GM23338 (cell line): ENCODE measurements at regions not wholly inside any gene's neighbourhood (a gene's known extent, or its start where the extent isn't known, plus 50 kb on each side); places are given as distances from the start of the nearest gene placed in this dataset.

Experiments used
- ATAC-seq: fragments of 200-7000 bp; cut with Tn5 transposase; 3 replicates; pipeline ENCODE4 v1.9.1; 2020
- DNase-seq: peaks from one replicate; pipeline ENCODE4 v3.0.0-alpha.2; 2015; ENCODE audit warnings: low spot score
- H2AFZ ChIP-seq: fragments of 200-600 bp; sonication (generic); 2 replicates; pipeline ENCODE4 v1.8.0; 2016; ENCODE audit warnings: antibody characterized with exemption, mild to moderate bottlenecking, moderate library complexity
- H3F3A ChIP-seq: fragments of 200-600 bp; sonication (generic); replicated peaks from 2 replicates; pipeline ENCODE4 v1.8.0; 2017; ENCODE audit warnings: antibody characterized with exemption, mixed run types, low read depth
- H3K27ac ChIP-seq: fragments of 200-600 bp; sonication (generic); 2 replicates; pipeline ENCODE4 v1.6.1; 2016; ENCODE audit warnings: low read depth
- H3K27me3 ChIP-seq: fragments of 200-600 bp; sonication (generic); 2 replicates; pipeline ENCODE4 v1.8.0; 2016; ENCODE audit warnings: mild to moderate bottlenecking, mixed run types, moderate library complexity; ENCODE audit not compliant: insufficient read depth
- H3K36me3 ChIP-seq: fragments of 200-600 bp; sonication (generic); 2 replicates; pipeline ENCODE4 v1.8.0; 2016; ENCODE audit warnings: mild to moderate bottlenecking; ENCODE audit not compliant: insufficient read depth
- H3K4me1 ChIP-seq: fragments of 200-600 bp; sonication (generic); 2 replicates; pipeline ENCODE4 v1.8.0; 2016; ENCODE audit warnings: mild to moderate bottlenecking, moderate library complexity; ENCODE audit not compliant: insufficient read depth
- H3K4me2 ChIP-seq: fragments of 200-600 bp; sonication (generic); 2 replicates; pipeline ENCODE4 v1.7.1; 2017; ENCODE audit warnings: mixed run types
- H3K4me3 ChIP-seq: fragments of 200-600 bp; sonication (generic); 2 replicates; pipeline ENCODE4 v1.6.1; 2016; ENCODE audit warnings: mixed run types
- H3K79me2 ChIP-seq: fragments of 200-600 bp; sonication (generic); replicated peaks from 2 replicates; pipeline ENCODE4 v1.8.0; 2017; ENCODE audit warnings: mild to moderate bottlenecking; ENCODE audit not compliant: insufficient read depth
- H3K9me2 ChIP-seq: fragments of 200-600 bp; sonication (generic); 2 replicates; pipeline ENCODE4 v1.8.0; 2017; ENCODE audit not compliant: insufficient read depth
- H4K20me1 ChIP-seq: fragments of 200-600 bp; sonication (generic); replicated peaks from 2 replicates; pipeline ENCODE4 v1.8.0; 2017; ENCODE audit warnings: mild to moderate bottlenecking; ENCODE audit not compliant: insufficient read depth
- H3K27ac Mint-ChIP-seq: 2 replicates; pipeline ENCODE4 v1.8.0; 2020; ENCODE audit warnings: inconsistent platforms, mild to moderate bottlenecking, moderate library complexity, mixed read lengths
- H3K27me3 Mint-ChIP-seq: 3 replicates; pipeline ENCODE4 v1.8.0; 2022; ENCODE audit warnings: low read depth, mild to moderate bottlenecking, moderate library complexity, mixed read lengths, inconsistent platforms; ENCODE audit not compliant: insufficient read depth, poor library complexity
- H3K36me3 Mint-ChIP-seq: 3 replicates; pipeline ENCODE4 v1.8.0; 2021; ENCODE audit warnings: low read depth, mild to moderate bottlenecking, inconsistent platforms, moderate library complexity, mixed read lengths
- H3K4me1 Mint-ChIP-seq: 3 replicates; pipeline ENCODE4 v1.8.0; 2020; ENCODE audit warnings: mild to moderate bottlenecking, inconsistent platforms, mixed read lengths
- H3K4me3 Mint-ChIP-seq: 3 replicates; pipeline ENCODE4 v1.8.0; 2021; ENCODE audit warnings: moderate library complexity, mild to moderate bottlenecking, inconsistent platforms, mixed read lengths
- H3K9me3 Mint-ChIP-seq: 3 replicates; pipeline ENCODE4 v1.8.0; 2020; ENCODE audit warnings: moderate library complexity, mild to moderate bottlenecking, inconsistent platforms, mixed read lengths
- CREB1 ChIP-seq: fragments of 250-450 bp; sonication (Bioruptor Pico); IDR thresholded peaks from 2 replicates; pipeline ENCODE4 v1.5.0; 2020; ENCODE audit warnings: low read depth, mild to moderate bottlenecking, moderate library complexity
- CTCF ChIP-seq, 2 experiments: fragments of 200-600 bp in 1 of 2; sonication (generic) in 1 of 2; conservative IDR thresholded peaks; 2 replicates each; pipeline versions ENCODE4 v1.5.1 to v1.6.1; 2016 to 2017; ENCODE audit warnings: antibody characterized with exemption in 2 of 2, low read depth in 2 of 2, mild to moderate bottlenecking in 2 of 2, moderate library complexity in 1 of 2
- EZH2 ChIP-seq: fragments of 200-600 bp; sonication (generic); IDR thresholded peaks from one replicate; pipeline ENCODE4 v1.8.0; 2017; ENCODE audit warnings: antibody characterized with exemption, mild to moderate bottlenecking, low read depth; ENCODE audit not compliant: unreplicated experiment
- EZH2phosphoT487 ChIP-seq: fragments of 200-600 bp; sonication (generic); IDR thresholded peaks from one replicate; pipeline ENCODE4 v1.8.1; 2018; ENCODE audit warnings: antibody characterized with exemption; ENCODE audit not compliant: unreplicated experiment
- JUNB ChIP-seq: IDR thresholded peaks from one replicate; pipeline ENCODE4 v1.6.1; 2016; ENCODE audit warnings: antibody characterized with exemption; ENCODE audit not compliant: unreplicated experiment
- NANOG ChIP-seq: IDR thresholded peaks from 2 replicates; pipeline ENCODE4 v1.6.1; 2016; ENCODE audit warnings: antibody characterized with exemption, borderline replicate concordance
- ZNF114 ChIP-seq: fragments of 250-450 bp; sonication (Bioruptor Pico); IDR thresholded peaks from 2 replicates; pipeline ENCODE4 v1.5.0; 2020; ENCODE audit warnings: mild to moderate bottlenecking, moderate library complexity
- ZNF331 ChIP-seq: fragments of 250-450 bp; sonication (Bioruptor Pico); IDR thresholded peaks from 2 replicates; pipeline ENCODE4 v1.5.0; 2020; ENCODE audit warnings: low read depth, mild to moderate bottlenecking, moderate library complexity
- ZNF462 ChIP-seq: fragments of 250-450 bp; sonication (Bioruptor Pico); IDR thresholded peaks from 2 replicates; pipeline ENCODE4 v1.5.0; 2020; ENCODE audit warnings: mild to moderate bottlenecking, moderate library complexity
- TF ChIP-seq, protein P1 (sequence below): IDR thresholded peaks from one replicate; pipeline ENCODE4 v1.6.1; 2018; ENCODE audit warnings: antibody characterized with exemption; ENCODE audit not compliant: unreplicated experiment
- TF ChIP-seq, protein P2 (sequence below): IDR thresholded peaks from 2 replicates; pipeline ENCODE4 v1.6.1; 2016; ENCODE audit warnings: antibody characterized with exemption

- Mint-ChIP-seq H3K4me1 (peaks cover 7% of the 10 kb centered on the region; the same call in 2 of the 3 replicates), H3K27ac (no peak overlapping the region), H3K36me3 (peaks cover 8% of the 10 kb centered on the region; the same call in 2 of the 3 replicates), H3K4me3 (no peak overlapping the region), H3K9me3 (peaks cover 11% of the 10 kb centered on the region; the same call in 2 of the 3 replicates), H3K27me3 (peaks cover 8% of the 10 kb centered on the region)
- Histone ChIP-seq H3K27ac (no peak overlapping the region), H4K20me1 (no peaks in the 10 kb centered on the region), H3F3A (no peaks in the 10 kb centered on the region), H3K4me2 (no peak overlapping the region), H3K4me1 (peaks cover 7% of the 10 kb centered on the region), H3K27me3 (no peaks in the 10 kb centered on the region), H3K4me3 (no peak overlapping the region), H2AFZ (peak overlapping the region; percentile 38; the same call in 1 of the 2 replicates), H3K36me3 (no peaks in the 10 kb centered on the region), H3K9me2 (no peaks in the 10 kb centered on the region), H3K79me2 (no peaks in the 10 kb centered on the region)
- ATAC-seq (no peak), DNase-seq (no peak)
- TF ChIP-seq ZNF114 (CRISPR knock-in tag) (no peak), JUNB (no peak), CTCF (conservative IDR thresholded peaks at IDR 0.05; ENCODE audit: low read depth in 2 of 2) (no peak), ZNF331 (CRISPR knock-in tag) (no peak), EZH2 (no peak), EZH2phosphoT487 (no peak), CREB1 (CRISPR knock-in tag) (no peak), NANOG (no peak), ZNF462 (CRISPR knock-in tag) (no peak)
- TF ChIP-seq, protein P1, sequence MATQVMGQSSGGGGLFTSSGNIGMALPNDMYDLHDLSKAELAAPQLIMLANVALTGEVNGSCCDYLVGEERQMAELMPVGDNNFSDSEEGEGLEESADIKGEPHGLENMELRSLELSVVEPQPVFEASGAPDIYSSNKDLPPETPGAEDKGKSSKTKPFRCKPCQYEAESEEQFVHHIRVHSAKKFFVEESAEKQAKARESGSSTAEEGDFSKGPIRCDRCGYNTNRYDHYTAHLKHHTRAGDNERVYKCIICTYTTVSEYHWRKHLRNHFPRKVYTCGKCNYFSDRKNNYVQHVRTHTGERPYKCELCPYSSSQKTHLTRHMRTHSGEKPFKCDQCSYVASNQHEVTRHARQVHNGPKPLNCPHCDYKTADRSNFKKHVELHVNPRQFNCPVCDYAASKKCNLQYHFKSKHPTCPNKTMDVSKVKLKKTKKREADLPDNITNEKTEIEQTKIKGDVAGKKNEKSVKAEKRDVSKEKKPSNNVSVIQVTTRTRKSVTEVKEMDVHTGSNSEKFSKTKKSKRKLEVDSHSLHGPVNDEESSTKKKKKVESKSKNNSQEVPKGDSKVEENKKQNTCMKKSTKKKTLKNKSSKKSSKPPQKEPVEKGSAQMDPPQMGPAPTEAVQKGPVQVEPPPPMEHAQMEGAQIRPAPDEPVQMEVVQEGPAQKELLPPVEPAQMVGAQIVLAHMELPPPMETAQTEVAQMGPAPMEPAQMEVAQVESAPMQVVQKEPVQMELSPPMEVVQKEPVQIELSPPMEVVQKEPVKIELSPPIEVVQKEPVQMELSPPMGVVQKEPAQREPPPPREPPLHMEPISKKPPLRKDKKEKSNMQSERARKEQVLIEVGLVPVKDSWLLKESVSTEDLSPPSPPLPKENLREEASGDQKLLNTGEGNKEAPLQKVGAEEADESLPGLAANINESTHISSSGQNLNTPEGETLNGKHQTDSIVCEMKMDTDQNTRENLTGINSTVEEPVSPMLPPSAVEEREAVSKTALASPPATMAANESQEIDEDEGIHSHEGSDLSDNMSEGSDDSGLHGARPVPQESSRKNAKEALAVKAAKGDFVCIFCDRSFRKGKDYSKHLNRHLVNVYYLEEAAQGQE = no peak
- TF ChIP-seq, protein P2, sequence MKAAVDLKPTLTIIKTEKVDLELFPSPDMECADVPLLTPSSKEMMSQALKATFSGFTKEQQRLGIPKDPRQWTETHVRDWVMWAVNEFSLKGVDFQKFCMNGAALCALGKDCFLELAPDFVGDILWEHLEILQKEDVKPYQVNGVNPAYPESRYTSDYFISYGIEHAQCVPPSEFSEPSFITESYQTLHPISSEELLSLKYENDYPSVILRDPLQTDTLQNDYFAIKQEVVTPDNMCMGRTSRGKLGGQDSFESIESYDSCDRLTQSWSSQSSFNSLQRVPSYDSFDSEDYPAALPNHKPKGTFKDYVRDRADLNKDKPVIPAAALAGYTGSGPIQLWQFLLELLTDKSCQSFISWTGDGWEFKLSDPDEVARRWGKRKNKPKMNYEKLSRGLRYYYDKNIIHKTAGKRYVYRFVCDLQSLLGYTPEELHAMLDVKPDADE = no peak
Measured at GRCh38 chr10:3919709-3920308, 134.8 kb upstream of the KLF6 start.
